ENCODE measurements at regions not wholly inside any gene's neighbourhood (a gene's known extent, or its start where the extent isn't known, plus 50 kb on each side); places are given as distances from the start of the nearest gene placed in this dataset.

GRCh38 chr15:31786360-31786759, 244.0 kb upstream of the CHRNA7 start:
- no peak for TF ChIP-seq POLR2A (IDR thresholded peaks at IDR 0.05)
- no peak overlapping the region for H3K4me3 ChIP-seq
- H3K9me3 ChIP-seq: no peaks in the 10 kb centered on the region
- intact Hi-C loops (cut with DNase I): no loop called here
- H3K27me3 ChIP-seq: no peaks in the 10 kb centered on the region
- WGBS, 2 donors: 73 to 74% methylated on average over 3 to 4 of the region's 4 CpGs
- H3K4me1 ChIP-seq: no peaks in the 10 kb centered on the region
- H3K27ac ChIP-seq: no peak overlapping the region
- H3K36me3 ChIP-seq: no peaks in the 10 kb centered on the region
- DNase-seq: no peak

GRCh38 chr15:31788104-31788503, 242.2 kb upstream of the CHRNA7 start:
- Histone ChIP-seq H3K36me3 (no peaks in the 10 kb centered on the region), H3K9me3 (no peaks in the 10 kb centered on the region), H3K27ac (no peak overlapping the region), H3K27me3 (no peaks in the 10 kb centered on the region), H3K4me1 (no peaks in the 10 kb centered on the region), H3K4me3 (no peak overlapping the region)
- intact Hi-C loops (cut with DNase I): no loop called here
- TF ChIP-seq CTCF (IDR thresholded peaks at IDR 0.05): no peak
- no peak for TF ChIP-seq POLR2A (IDR thresholded peaks at IDR 0.05)
- 81 to 83% methylated on average over 3 of the region's 3 CpGs for WGBS, 2 donors
- DNase-seq: no peak

GRCh38 chr15:31792611-31793199, 237.6 kb upstream of the CHRNA7 start:
- Histone ChIP-seq H3K4me1 (no peaks in the 10 kb centered on the region), H3K27me3 (no peaks in the 10 kb centered on the region), H3K27ac (no peak overlapping the region), H3K4me3 (no peak overlapping the region), H3K9me3 (no peaks in the 10 kb centered on the region), H3K36me3 (no peaks in the 10 kb centered on the region)
- intact Hi-C loops (cut with DNase I): no loop called here
- WGBS, 2 donors: 69 to 80% methylated on average over 4 of the region's 9 CpGs
- DNase-seq: no peak
- TF ChIP-seq POLR2A (IDR thresholded peaks at IDR 0.05) (no peak), CTCF (IDR thresholded peaks at IDR 0.05) (no peak)

- DNase-seq: no peak
- Histone ChIP-seq H3K27me3 (no peaks in the 10 kb centered on the region), H3K4me1 (no peaks in the 10 kb centered on the region), H3K27ac (no peak overlapping the region), H3K36me3 (no peaks in the 10 kb centered on the region), H3K9me3 (no peaks in the 10 kb centered on the region), H3K4me3 (no peak overlapping the region)
- TF ChIP-seq POLR2A (IDR thresholded peaks at IDR 0.05): no peak
- no peak for TF ChIP-seq CTCF (IDR thresholded peaks at IDR 0.05)
- 57% methylated on average over 1 of the region's 1 CpG; no CpG with 5 or more reads in 1 of the 2 donors for WGBS, 2 donors
- intact Hi-C loops (cut with DNase I): no loop called here
Observed at GRCh38 chr15:31799319-31799714, 231.0 kb upstream of the CHRNA7 start.

GRCh38 chr15:31799715-31800321, 230.5 kb upstream of the CHRNA7 start:
- Histone ChIP-seq H3K27ac (no peak overlapping the region), H3K9me3 (no peaks in the 10 kb centered on the region), H3K36me3 (no peaks in the 10 kb centered on the region), H3K27me3 (no peaks in the 10 kb centered on the region), H3K4me3 (no peak overlapping the region), H3K4me1 (no peaks in the 10 kb centered on the region)
- TF ChIP-seq CTCF (IDR thresholded peaks at IDR 0.05) (no peak), POLR2A (IDR thresholded peaks at IDR 0.05) (no peak)
- intact Hi-C loops (cut with DNase I): no loop called here
- no peak for DNase-seq
- WGBS, 2 donors: 77 to 81% methylated on average over 6 to 7 of the region's 7 CpGs
